ENCODE measurements at regions not wholly inside any gene's neighbourhood (a gene's known extent, or its start where the extent isn't known, plus 50 kb on each side); places are given as distances from the start of the nearest gene placed in this dataset.

- DNase-seq: no peak
- Mint-ChIP-seq H3K27ac (ENCODE audit: unreplicated experiment) (no peak overlapping the region), H3K36me3 (ENCODE audit: insufficient read depth, unreplicated experiment) (no peaks in the 10 kb centered on the region), H3K4me1 (ENCODE audit: low read depth, unreplicated experiment) (no peaks in the 10 kb centered on the region), H3K9me3 (ENCODE audit: low read depth, unreplicated experiment) (no peaks in the 10 kb centered on the region), H3K27me3 (ENCODE audit: unreplicated experiment) (peaks cover 5% of the 10 kb centered on the region), H3K4me3 (ENCODE audit: low read depth, unreplicated experiment) (no peak overlapping the region)
- no TSS peak for BruUV-seq (replicated peaks)
- CTCF ChIA-PET: interaction anchor here (0.6 kb wide), 1 partner anchor 202 kb away, joined by 3 read pairs; no protein-coding TSS in a partner anchor
- intact Hi-C loops (cut with micrococcal nuclease; ENCODE audit: unreplicated experiment): no loop called here
- TF ChIP-seq CTCF (IDR thresholded peaks at IDR 0.05; ENCODE audit: unreplicated experiment): no peak
These were observed 125.6 kb downstream of the URB2 start for GRCh38 chr1:229751610-229752009.

GRCh38 chr1:229752679-229753078 is 126.6 kb downstream of the URB2 start:
- intact Hi-C loops (cut with micrococcal nuclease; ENCODE audit: unreplicated experiment): no loop called here
- no TSS peak for BruUV-seq (replicated peaks)
- Mint-ChIP-seq H3K4me3 (ENCODE audit: low read depth, unreplicated experiment) (no peak overlapping the region), H3K4me1 (ENCODE audit: low read depth, unreplicated experiment) (no peaks in the 10 kb centered on the region), H3K36me3 (ENCODE audit: insufficient read depth, unreplicated experiment) (no peaks in the 10 kb centered on the region), H3K9me3 (ENCODE audit: low read depth, unreplicated experiment) (no peaks in the 10 kb centered on the region), H3K27ac (ENCODE audit: unreplicated experiment) (no peak overlapping the region), H3K27me3 (ENCODE audit: unreplicated experiment) (peaks cover under 1% of the 10 kb centered on the region)
- DNase-seq: no peak
- CTCF ChIA-PET: no interaction called here
- TF ChIP-seq CTCF (IDR thresholded peaks at IDR 0.05; ENCODE audit: unreplicated experiment): no peak

- DNase-seq: no peak
- no peaks in the 10 kb centered on the region for H3K36me3 Mint-ChIP-seq (ENCODE audit: insufficient read depth, unreplicated experiment)
- peaks cover 14% of the 10 kb centered on the region for H3K27me3 Mint-ChIP-seq (ENCODE audit: unreplicated experiment)
- no peaks in the 10 kb centered on the region for H3K4me1 Mint-ChIP-seq (ENCODE audit: low read depth, unreplicated experiment)
- H3K27ac Mint-ChIP-seq (ENCODE audit: unreplicated experiment): no peak overlapping the region
- CTCF ChIA-PET: no interaction called here
- TF ChIP-seq CTCF (IDR thresholded peaks at IDR 0.05; ENCODE audit: unreplicated experiment): no peak
- no TSS peak for BruUV-seq (replicated peaks)
- H3K9me3 Mint-ChIP-seq (ENCODE audit: low read depth, unreplicated experiment): no peaks in the 10 kb centered on the region
- no peak overlapping the region for H3K4me3 Mint-ChIP-seq (ENCODE audit: low read depth, unreplicated experiment)
- intact Hi-C loops (cut with micrococcal nuclease; ENCODE audit: unreplicated experiment): no loop called here
These were observed 127.9 kb downstream of the URB2 start for GRCh38 chr1:229753764-229754551.

- no TSS peak for BruUV-seq (replicated peaks)
- no peak overlapping the region for H3K4me3 Mint-ChIP-seq (ENCODE audit: low read depth, unreplicated experiment)
These were observed 130.6 kb downstream of the URB2 start for GRCh38 chr1:229756666-229757065.

More at GRCh38 chr1:229756666-229757065, 130.6 kb downstream of the URB2 start:
- Mint-ChIP-seq H3K36me3 (ENCODE audit: insufficient read depth, unreplicated experiment) (no peaks in the 10 kb centered on the region), H3K27ac (ENCODE audit: unreplicated experiment) (no peak overlapping the region), H3K4me1 (ENCODE audit: low read depth, unreplicated experiment) (no peaks in the 10 kb centered on the region), H3K9me3 (ENCODE audit: low read depth, unreplicated experiment) (no peaks in the 10 kb centered on the region), H3K27me3 (ENCODE audit: unreplicated experiment) (peaks cover 26% of the 10 kb centered on the region)
- CTCF ChIA-PET: no interaction called here
- DNase-seq: peak; percentile 38
- intact Hi-C loops (cut with micrococcal nuclease; ENCODE audit: unreplicated experiment): no loop called here
- no peak for TF ChIP-seq CTCF (IDR thresholded peaks at IDR 0.05; ENCODE audit: unreplicated experiment)

All from Calu3 (cell line).